ENCODE measurements at regions not wholly inside any gene's neighbourhood (a gene's known extent, or its start where the extent isn't known, plus 50 kb on each side); places are given as distances from the start of the nearest gene placed in this dataset.

DNA sequence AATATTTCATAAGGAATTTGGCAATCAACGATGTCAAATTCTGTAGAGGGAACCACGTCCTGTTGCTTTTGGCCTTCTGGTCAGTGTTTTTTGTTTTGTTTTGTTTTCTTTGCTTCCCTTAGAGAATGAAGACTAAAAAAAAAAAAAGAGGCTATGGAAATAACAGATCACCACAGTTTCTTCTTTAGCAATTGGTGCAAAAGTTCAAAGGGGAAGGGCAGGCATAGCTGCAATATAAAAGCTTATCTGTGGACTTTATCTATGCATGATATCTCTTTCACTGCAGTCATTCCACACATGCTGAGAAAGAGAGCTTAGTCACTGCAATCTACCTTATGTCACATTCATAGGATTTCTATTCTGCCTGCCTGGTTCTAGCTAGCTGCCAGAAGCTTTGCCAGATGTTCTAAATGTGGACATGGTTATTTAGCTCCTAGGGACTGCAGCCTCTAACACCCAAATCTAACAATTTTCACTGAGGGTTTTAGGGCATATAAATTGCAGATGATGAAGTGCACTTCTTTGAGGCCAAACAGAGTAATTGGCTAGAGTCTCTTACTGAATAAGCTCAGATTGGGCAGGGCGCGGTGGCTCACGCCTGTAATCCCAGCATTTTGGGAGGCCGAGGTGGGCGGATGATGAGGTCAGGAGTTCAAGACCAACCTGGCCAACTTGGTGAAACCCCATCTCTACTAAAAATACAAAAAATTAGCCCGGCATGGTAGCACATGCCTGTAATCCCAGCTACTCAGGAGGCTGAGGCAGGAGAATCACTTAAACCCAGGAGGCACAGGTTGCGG is 637.2 kb downstream of the NTRK3 start:
- Histone ChIP-seq H3K36me3 (ENCODE audit: insufficient read depth, low read length) (no peaks in the 10 kb centered on the region), H3K27ac (ENCODE audit: low read length) (no peak overlapping the region), H3K79me2 (replicated peaks; ENCODE audit: insufficient read depth, low read length) (no peaks in the 10 kb centered on the region), H4K20me1 (ENCODE audit: insufficient read depth) (no peaks in the 10 kb centered on the region), H3K9me2 (ENCODE audit: insufficient read depth, low read length) (no peaks in the 10 kb centered on the region), H3K4me2 (ENCODE audit: low read length) (no peak overlapping the region), H3K9me3 (ENCODE audit: low read length) (no peaks in the 10 kb centered on the region), H3K9ac (ENCODE audit: low read length) (no peak overlapping the region), H3F3A (ENCODE audit: insufficient read depth, low read length, poor library complexity, severe bottlenecking) (no peaks in the 10 kb centered on the region), H3K27me3 (ENCODE audit: insufficient read depth, low read depth, low read length) (no peaks in the 10 kb centered on the region), H3K4me3 (ENCODE audit: low read length) (no peak overlapping the region), H2AFZ (ENCODE audit: low read depth, low read length) (no peak overlapping the region)
- TF ChIP-seq TAF1 (IDR thresholded peaks at IDR 0.05; ENCODE audit: low read depth) (no peak), SMC3 (conservative IDR thresholded peaks at IDR 0.05; ENCODE audit: poor library complexity) (no peak), POLR2AphosphoS5 (IDR thresholded peaks at IDR 0.05) (no peak), EZH2 (IDR thresholded peaks at IDR 0.05; ENCODE audit: borderline replicate concordance, insufficient read depth, low read length, poor library complexity, severe bottlenecking) (no peak)

- no peaks in the 10 kb centered on the region for H3K27me3 ChIP-seq (ENCODE audit: insufficient read depth, low read depth, low read length)
- no peak overlapping the region for H3K9ac ChIP-seq (ENCODE audit: low read length)
- TF ChIP-seq, protein P1, sequence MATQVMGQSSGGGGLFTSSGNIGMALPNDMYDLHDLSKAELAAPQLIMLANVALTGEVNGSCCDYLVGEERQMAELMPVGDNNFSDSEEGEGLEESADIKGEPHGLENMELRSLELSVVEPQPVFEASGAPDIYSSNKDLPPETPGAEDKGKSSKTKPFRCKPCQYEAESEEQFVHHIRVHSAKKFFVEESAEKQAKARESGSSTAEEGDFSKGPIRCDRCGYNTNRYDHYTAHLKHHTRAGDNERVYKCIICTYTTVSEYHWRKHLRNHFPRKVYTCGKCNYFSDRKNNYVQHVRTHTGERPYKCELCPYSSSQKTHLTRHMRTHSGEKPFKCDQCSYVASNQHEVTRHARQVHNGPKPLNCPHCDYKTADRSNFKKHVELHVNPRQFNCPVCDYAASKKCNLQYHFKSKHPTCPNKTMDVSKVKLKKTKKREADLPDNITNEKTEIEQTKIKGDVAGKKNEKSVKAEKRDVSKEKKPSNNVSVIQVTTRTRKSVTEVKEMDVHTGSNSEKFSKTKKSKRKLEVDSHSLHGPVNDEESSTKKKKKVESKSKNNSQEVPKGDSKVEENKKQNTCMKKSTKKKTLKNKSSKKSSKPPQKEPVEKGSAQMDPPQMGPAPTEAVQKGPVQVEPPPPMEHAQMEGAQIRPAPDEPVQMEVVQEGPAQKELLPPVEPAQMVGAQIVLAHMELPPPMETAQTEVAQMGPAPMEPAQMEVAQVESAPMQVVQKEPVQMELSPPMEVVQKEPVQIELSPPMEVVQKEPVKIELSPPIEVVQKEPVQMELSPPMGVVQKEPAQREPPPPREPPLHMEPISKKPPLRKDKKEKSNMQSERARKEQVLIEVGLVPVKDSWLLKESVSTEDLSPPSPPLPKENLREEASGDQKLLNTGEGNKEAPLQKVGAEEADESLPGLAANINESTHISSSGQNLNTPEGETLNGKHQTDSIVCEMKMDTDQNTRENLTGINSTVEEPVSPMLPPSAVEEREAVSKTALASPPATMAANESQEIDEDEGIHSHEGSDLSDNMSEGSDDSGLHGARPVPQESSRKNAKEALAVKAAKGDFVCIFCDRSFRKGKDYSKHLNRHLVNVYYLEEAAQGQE (IDR thresholded peaks at IDR 0.05; ENCODE audit: borderline replicate concordance): no peak
- no peak for TF ChIP-seq SMC3 (conservative IDR thresholded peaks at IDR 0.05; ENCODE audit: poor library complexity)
- no peak for TF ChIP-seq POLR2AphosphoS5 (IDR thresholded peaks at IDR 0.05)
- TF ChIP-seq RAD21 (conservative IDR thresholded peaks at IDR 0.05): no peak
- no peak for TF ChIP-seq EP300 (conservative IDR thresholded peaks at IDR 0.05; ENCODE audit: poor library complexity, severe bottlenecking)
- TF ChIP-seq EZH2 (IDR thresholded peaks at IDR 0.05; ENCODE audit: borderline replicate concordance, insufficient read depth, low read length, poor library complexity, severe bottlenecking): no peak
- TF ChIP-seq TAF1 (IDR thresholded peaks at IDR 0.05; ENCODE audit: low read depth): no peak
- no peak for TF ChIP-seq CTCF (IDR thresholded peaks at IDR 0.05; ENCODE audit: poor library complexity, severe bottlenecking)
- TF ChIP-seq MXI1 (conservative IDR thresholded peaks at IDR 0.05; ENCODE audit: poor library complexity, severe bottlenecking): no peak
Measured at GRCh38 chr15:87618203-87618725, 638.3 kb downstream of the NTRK3 start.

More at GRCh38 chr15:87618203-87618725, 638.3 kb downstream of the NTRK3 start:
- Histone ChIP-seq H3K9me2 (ENCODE audit: insufficient read depth, low read length) (no peaks in the 10 kb centered on the region), H4K20me1 (ENCODE audit: insufficient read depth) (no peaks in the 10 kb centered on the region), H3K79me2 (replicated peaks; ENCODE audit: insufficient read depth, low read length) (no peaks in the 10 kb centered on the region), H3K36me3 (ENCODE audit: insufficient read depth, low read length) (no peaks in the 10 kb centered on the region), H3K27ac (ENCODE audit: low read length) (no peak overlapping the region), H3F3A (ENCODE audit: insufficient read depth, low read length, poor library complexity, severe bottlenecking) (no peaks in the 10 kb centered on the region), H3K4me2 (ENCODE audit: low read length) (no peak overlapping the region), H3K4me3 (ENCODE audit: low read length) (no peak overlapping the region), H3K9me3 (ENCODE audit: low read length) (no peaks in the 10 kb centered on the region), H2AFZ (ENCODE audit: low read depth, low read length) (no peak overlapping the region)

All from neural cell (in vitro differentiated cells).